Muscle layer of duodenum (tissue), 2 donors: ENCODE measurements at regions not wholly inside any gene's neighbourhood (a gene's known extent, or its start where the extent isn't known, plus 50 kb on each side); places are given as distances from the start of the nearest gene placed in this dataset.

Experiments
- H3K27ac ChIP-seq: one replicate; pipeline ENCODE4 v1.7.0; 2013; ENCODE audit warnings: mild to moderate bottlenecking, low read length
- H3K27me3 ChIP-seq: one replicate; pipeline ENCODE4 v1.7.0; 2013; ENCODE audit warnings: low read depth, mild to moderate bottlenecking, control low read depth, low read length
- H3K36me3 ChIP-seq, 2 donors: one replicate each; pipeline ENCODE4 v1.7.0; 2013; ENCODE audit warnings: low read length in 2 of 2, control low read depth in 1 of 2, mild to moderate bottlenecking in 1 of 2; ENCODE audit not compliant: insufficient read depth in 2 of 2, control insufficient read depth in 1 of 2
- H3K4me1 ChIP-seq, 2 donors: one replicate each; pipeline ENCODE4 v1.7.0; 2013; ENCODE audit warnings: low read length in 2 of 2, mild to moderate bottlenecking in 2 of 2, control low read depth in 1 of 2, moderate library complexity in 1 of 2; ENCODE audit not compliant: insufficient read depth in 2 of 2, control insufficient read depth in 1 of 2
- H3K4me3 ChIP-seq, 2 donors: one replicate each; pipeline ENCODE4 v1.7.0; 2013; ENCODE audit warnings: low read length in 2 of 2, low read depth in 1 of 2, mild to moderate bottlenecking in 1 of 2
- H3K9me3 ChIP-seq, 2 donors: one replicate each; pipeline ENCODE4 v1.7.0; 2013; ENCODE audit warnings: low read length in 2 of 2, control low read depth in 1 of 2, mild to moderate bottlenecking in 1 of 2; ENCODE audit not compliant: control insufficient read depth in 1 of 2
- donor health status: healthy.

DNA sequence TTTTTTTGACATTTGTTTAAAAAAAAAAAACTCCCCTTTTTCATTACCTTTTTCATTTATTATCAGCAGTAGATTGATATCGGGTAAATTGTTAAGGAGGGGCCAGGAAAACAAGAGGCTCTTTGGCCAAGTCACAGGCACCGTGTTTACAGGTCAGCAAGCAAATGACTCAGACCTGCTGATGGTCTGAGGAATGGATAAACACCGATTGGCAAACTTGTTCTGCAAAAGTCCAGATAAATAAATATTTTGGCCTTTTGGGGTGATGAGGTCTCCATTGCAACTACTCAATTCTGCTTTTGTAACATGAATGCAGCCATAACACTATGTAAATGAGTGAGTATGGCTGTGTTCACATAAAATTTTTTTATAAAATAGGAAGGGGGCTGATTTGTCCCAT is 94.0 kb downstream of the RPS29 start:
- no peaks in the 10 kb centered on the region for H3K4me1 ChIP-seq
- no peak overlapping the region for H3K27ac ChIP-seq
- no peaks in the 10 kb centered on the region for H3K36me3 ChIP-seq
- no peaks in the 10 kb centered on the region for H3K27me3 ChIP-seq
- H3K9me3 ChIP-seq, result no peaks in the 10 kb centered on the region
- H3K4me3 ChIP-seq, result no peak overlapping the region

DNA sequence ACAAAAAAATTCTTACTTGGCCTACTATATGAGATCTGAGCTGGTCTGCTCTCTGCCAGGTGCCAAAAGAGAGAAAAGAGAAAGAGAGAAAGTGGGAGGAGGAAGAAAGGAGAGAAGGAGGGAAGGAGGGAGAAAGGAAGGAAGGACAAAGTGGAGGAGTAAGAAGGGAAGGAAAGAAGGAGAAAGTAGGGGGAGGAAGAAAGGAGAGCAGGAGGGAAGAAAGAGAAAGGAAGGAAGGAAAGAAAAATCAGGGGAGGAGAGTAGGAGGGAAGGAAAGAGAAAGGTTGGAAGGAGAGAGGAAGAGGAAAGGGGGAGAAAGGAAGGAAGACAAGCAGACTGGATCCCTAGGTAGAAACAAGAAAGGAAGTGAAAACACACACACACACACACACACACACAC is 96.8 kb downstream of the RPS29 start:
- Histone ChIP-seq H3K4me3 (no peak overlapping the region), H3K9me3 (no peaks in the 10 kb centered on the region), H3K27me3 (no peaks in the 10 kb centered on the region), H3K4me1 (no peaks in the 10 kb centered on the region), H3K36me3 (no peaks in the 10 kb centered on the region), H3K27ac (no peak overlapping the region)

GRCh38 chr14:49487238-49487637 is 98.9 kb downstream of the RPS29 start:
- no peaks in the 10 kb centered on the region for H3K9me3 ChIP-seq
- no peaks in the 10 kb centered on the region for H3K27me3 ChIP-seq
- no peaks in the 10 kb centered on the region for H3K36me3 ChIP-seq
- H3K4me1 ChIP-seq, result no peaks in the 10 kb centered on the region
- no peak overlapping the region for H3K4me3 ChIP-seq
- no peak overlapping the region for H3K27ac ChIP-seq

DNA sequence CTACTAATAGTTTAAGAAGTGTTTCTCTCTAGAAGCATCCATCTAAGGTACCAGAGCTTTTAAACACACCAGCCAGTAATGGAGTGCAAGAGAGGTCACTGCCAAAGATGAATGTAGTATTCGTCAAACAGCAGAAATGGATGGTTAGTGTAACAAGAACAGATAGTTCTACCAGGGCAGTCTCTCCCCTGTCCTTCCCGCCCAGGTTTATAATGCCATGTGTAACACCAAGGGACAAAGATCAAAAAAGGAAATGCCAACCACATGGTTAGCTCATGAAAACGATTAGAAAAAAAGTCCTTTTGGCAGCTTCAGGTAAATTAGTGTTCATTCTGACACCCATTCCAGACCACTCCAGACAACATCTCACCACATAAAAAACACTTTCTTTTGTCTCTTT is 100.9 kb downstream of the RPS29 start:
- no peaks in the 10 kb centered on the region for H3K36me3 ChIP-seq
- no peak overlapping the region for H3K27ac ChIP-seq
- no peaks in the 10 kb centered on the region for H3K27me3 ChIP-seq
- no peaks in the 10 kb centered on the region for H3K4me1 ChIP-seq
- no peak overlapping the region for H3K4me3 ChIP-seq
- H3K9me3 ChIP-seq, result peaks cover 0 to 5% of the 10 kb centered on the region in 2 donors

DNA sequence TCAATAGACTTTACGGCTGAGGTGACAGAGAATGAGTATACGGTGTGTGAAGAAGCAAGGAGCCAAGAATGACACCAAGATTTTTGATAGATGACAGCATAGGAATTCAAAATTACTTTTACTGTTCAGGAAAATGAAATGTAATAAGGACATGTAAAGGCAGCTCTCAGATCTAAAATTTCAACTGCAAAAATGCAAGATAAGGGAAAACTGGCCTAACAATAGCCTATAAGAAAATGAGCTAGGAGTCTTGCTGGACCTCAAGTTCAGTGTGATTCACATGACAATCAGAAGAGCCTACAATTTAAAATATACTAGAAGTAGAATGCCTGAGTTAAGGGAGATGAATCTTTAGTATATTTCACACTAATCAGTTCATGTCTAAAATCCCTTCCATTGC is 102.0 kb downstream of the RPS29 start:
- Histone ChIP-seq H3K27me3 (no peaks in the 10 kb centered on the region), H3K4me1 (no peaks in the 10 kb centered on the region)

GRCh38 chr14:49483268-49483667 is 102.9 kb downstream of the RPS29 start:
- Histone ChIP-seq H3K36me3 (no peaks in the 10 kb centered on the region), H3K9me3 (peaks cover 0 to 5% of the 10 kb centered on the region in 2 donors), H3K4me3 (no peak overlapping the region), H3K27me3 (no peaks in the 10 kb centered on the region), H3K4me1 (no peaks in the 10 kb centered on the region), H3K27ac (no peak overlapping the region)

More for the DNA sequence above, 102.0 kb downstream of the RPS29 start:
- H3K4me3 ChIP-seq, result no peak overlapping the region
- H3K9me3 ChIP-seq, result peaks cover 0 to 5% of the 10 kb centered on the region in 2 donors
- no peaks in the 10 kb centered on the region for H3K36me3 ChIP-seq
- H3K27ac ChIP-seq, result no peak overlapping the region

GRCh38 chr14:49480979-49481498 is 105.1 kb downstream of the RPS29 start:
- Histone ChIP-seq H3K27ac (no peak overlapping the region), H3K4me1 (no peaks in the 10 kb centered on the region), H3K9me3 (peaks cover 0 to 5% of the 10 kb centered on the region in 2 donors)

GRCh38 chr14:49480053-49480760 is 106.0 kb downstream of the RPS29 start:
- no peaks in the 10 kb centered on the region for H3K4me1 ChIP-seq
- H3K4me3 ChIP-seq, result no peak overlapping the region
- no peaks in the 10 kb centered on the region for H3K36me3 ChIP-seq
- no peaks in the 10 kb centered on the region for H3K27me3 ChIP-seq
- H3K9me3 ChIP-seq, result peaks cover 0 to 5% of the 10 kb centered on the region in 2 donors
- no peak overlapping the region for H3K27ac ChIP-seq

More at GRCh38 chr14:49480979-49481498, 105.1 kb downstream of the RPS29 start:
- Histone ChIP-seq H3K36me3 (no peaks in the 10 kb centered on the region), H3K27me3 (no peaks in the 10 kb centered on the region), H3K4me3 (no peak overlapping the region)

- Histone ChIP-seq H3K36me3 (no peaks in the 10 kb centered on the region), H3K4me3 (no peak overlapping the region), H3K9me3 (peaks cover 0 to 5% of the 10 kb centered on the region in 2 donors), H3K4me1 (no peaks in the 10 kb centered on the region), H3K27ac (no peak overlapping the region), H3K27me3 (no peaks in the 10 kb centered on the region)
Observed at GRCh38 chr14:49479432-49479831, 106.7 kb downstream of the RPS29 start.

DNA sequence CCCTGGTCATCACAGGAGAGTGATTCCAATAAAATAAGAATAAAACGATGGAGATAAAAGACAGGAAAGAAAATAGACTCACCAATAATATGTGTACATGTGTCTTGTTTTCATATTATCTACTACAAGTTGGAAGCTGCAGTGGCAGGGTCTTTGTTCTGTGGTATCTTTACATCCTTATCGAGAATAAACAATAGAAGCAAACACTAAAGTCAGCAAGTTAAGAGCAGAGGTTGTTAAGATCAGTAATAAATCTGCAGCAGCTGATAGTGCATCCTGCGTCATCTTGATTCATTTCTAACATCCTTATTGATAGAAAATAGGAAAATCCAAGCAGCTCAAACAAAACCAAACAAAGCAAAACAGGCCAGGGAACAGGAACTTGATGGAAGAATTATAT is 107.4 kb downstream of the RPS29 start:
- H3K4me1 ChIP-seq, result no peaks in the 10 kb centered on the region
- H3K27ac ChIP-seq, result no peak overlapping the region

DNA sequence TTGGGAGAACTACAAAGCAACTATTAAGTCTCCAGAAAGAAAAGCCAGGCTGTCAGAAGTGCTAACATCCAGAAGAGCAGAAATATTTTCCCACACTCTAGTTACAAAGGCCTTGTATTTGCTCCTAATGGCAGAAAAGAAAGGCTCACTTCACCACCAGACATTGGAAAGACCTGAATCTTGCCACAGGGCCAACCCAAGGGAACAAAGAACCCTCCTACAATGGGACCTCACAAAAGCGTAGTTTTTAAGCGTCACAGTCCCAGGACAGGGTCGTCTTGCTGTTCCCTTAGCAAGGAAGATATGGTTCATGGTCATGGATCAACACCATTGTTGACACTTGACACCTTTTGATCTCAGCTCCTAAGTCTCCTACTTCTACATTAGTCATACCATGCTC is 119.1 kb downstream of the RPS29 start:
- no peaks in the 10 kb centered on the region for H3K27me3 ChIP-seq
- H3K9me3 ChIP-seq, result peaks cover 0 to 4% of the 10 kb centered on the region in 2 donors
- H3K4me1 ChIP-seq, result no peaks in the 10 kb centered on the region
- no peaks in the 10 kb centered on the region for H3K36me3 ChIP-seq
- H3K27ac ChIP-seq, result no peak overlapping the region
- H3K4me3 ChIP-seq, result no peak overlapping the region

More for the DNA sequence above, 107.4 kb downstream of the RPS29 start:
- no peaks in the 10 kb centered on the region for H3K36me3 ChIP-seq
- H3K4me3 ChIP-seq, result no peak overlapping the region
- no peaks in the 10 kb centered on the region for H3K27me3 ChIP-seq
- H3K9me3 ChIP-seq, result peaks cover 0 to 5% of the 10 kb centered on the region in 2 donors

- no peaks in the 10 kb centered on the region for H3K27me3 ChIP-seq
- no peaks in the 10 kb centered on the region for H3K4me1 ChIP-seq
- no peak overlapping the region for H3K4me3 ChIP-seq
- no peaks in the 10 kb centered on the region for H3K36me3 ChIP-seq
- peaks cover 0 to 4% of the 10 kb centered on the region in 2 donors for H3K9me3 ChIP-seq
- no peak overlapping the region for H3K27ac ChIP-seq
Observed at GRCh38 chr14:49464885-49465284, 121.3 kb downstream of the RPS29 start.
